HFF-Myc (cell line): ENCODE measurements at regions not wholly inside any gene's neighbourhood (a gene's known extent, or its start where the extent isn't known, plus 50 kb on each side); places are given as distances from the start of the nearest gene placed in this dataset.

Source experiments
- DNase-seq: peaks from one replicate; pipeline ENCODE4 v3.0.0-alpha.2; 2011; ENCODE audit warnings: low read depth; ENCODE audit errors: extremely low read depth
- H3K4me3 ChIP-seq: replicated peaks from 2 replicates; pipeline ENCODE4 v1.5.1; 2011; ENCODE audit warnings: low read depth, mild to moderate bottlenecking, control low read depth, low read length
- TF ChIP-seq, protein P1 (sequence below): IDR thresholded peaks from 2 replicates; pipeline ENCODE4 v1.5.1; 2012; ENCODE audit warnings: mild to moderate bottlenecking, low read depth, low read length, control low read depth; ENCODE audit errors: missing control alignments

DNA sequence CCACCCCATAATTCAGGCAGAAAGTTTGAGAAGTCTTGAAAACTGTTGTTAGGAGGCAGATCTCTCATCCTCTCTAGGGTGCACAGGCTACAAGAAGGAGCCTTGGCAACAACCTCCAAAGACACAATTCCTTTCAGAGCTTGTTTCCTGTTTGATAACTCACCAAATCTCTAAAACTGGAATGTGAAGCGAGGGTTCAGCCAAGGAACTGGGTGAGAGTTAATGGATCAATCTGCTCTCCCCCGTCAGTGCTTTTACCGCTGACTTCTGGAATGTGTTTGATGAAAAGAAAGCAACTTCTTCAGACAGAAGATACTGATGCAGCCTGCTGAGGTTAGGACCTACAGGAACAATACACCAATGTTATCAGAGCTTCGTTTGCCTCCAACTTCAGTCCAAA, 171.8 kb upstream of the BMP2 start:
- H3K4me3 ChIP-seq = no peak overlapping the region
- DNase-seq = no peak
- TF ChIP-seq, protein P1, sequence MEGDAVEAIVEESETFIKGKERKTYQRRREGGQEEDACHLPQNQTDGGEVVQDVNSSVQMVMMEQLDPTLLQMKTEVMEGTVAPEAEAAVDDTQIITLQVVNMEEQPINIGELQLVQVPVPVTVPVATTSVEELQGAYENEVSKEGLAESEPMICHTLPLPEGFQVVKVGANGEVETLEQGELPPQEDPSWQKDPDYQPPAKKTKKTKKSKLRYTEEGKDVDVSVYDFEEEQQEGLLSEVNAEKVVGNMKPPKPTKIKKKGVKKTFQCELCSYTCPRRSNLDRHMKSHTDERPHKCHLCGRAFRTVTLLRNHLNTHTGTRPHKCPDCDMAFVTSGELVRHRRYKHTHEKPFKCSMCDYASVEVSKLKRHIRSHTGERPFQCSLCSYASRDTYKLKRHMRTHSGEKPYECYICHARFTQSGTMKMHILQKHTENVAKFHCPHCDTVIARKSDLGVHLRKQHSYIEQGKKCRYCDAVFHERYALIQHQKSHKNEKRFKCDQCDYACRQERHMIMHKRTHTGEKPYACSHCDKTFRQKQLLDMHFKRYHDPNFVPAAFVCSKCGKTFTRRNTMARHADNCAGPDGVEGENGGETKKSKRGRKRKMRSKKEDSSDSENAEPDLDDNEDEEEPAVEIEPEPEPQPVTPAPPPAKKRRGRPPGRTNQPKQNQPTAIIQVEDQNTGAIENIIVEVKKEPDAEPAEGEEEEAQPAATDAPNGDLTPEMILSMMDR = no peak

DNA sequence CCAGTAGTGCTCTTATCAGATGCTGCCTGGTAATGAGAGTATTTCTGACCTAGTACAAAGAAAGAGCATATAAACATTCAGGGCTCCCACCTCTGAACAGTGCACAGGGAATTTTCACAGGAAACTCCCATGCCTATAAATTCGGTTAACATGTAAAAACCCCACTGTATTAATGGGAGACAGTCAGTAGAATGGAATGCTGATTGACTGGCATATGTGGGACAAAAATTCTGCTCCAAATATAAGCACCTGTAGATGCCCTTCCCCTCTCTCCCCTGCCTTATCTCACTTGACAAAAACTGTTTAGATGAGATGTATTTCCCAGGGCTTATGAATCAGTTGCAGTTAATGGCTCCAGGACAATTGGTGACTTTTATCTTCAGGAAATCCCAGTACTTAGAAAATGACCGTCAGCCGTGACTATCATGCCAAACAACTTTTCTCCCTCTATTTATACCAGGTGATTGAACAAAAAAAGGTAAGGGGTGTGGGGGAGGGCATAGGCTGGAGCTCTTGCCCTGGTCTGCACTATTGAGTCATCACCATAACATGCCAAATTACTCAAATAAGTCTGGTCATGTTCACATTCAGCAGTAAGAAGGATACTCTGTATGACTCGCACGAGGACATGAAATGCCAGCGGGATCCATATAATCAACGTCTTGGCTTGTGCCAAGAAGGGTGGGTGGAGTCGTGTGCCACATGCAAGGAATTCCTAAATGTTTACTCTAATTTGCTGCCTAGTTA, 176.4 kb upstream of the BMP2 start:
- TF ChIP-seq, protein P1 = no peak
- DNase-seq = peak; percentile 49

DNA sequence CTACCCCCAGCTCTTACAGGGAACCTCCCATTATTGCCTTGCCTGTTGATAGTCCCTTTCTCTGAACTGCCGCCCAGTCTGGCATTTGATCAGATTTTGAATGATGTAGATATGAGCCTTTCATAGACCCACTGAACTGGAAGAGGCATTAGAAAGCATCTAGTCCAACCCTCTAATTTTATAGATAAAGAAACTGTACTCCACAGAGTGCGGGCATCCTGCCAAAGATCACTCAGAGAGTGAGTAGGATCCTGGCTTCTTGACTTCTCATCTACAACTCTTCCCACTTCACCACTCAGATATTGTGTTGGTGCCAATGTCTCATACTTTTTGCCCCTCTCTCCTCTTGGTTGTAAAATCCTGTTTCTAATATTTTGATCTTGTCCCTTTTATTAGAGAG, 179.2 kb upstream of the BMP2 start:
- TF ChIP-seq, protein P1 = no peak
- no peak overlapping the region for H3K4me3 ChIP-seq
- DNase-seq = no peak

More for the DNA sequence above, 176.4 kb upstream of the BMP2 start:
- H3K4me3 ChIP-seq = no peak overlapping the region

DNA sequence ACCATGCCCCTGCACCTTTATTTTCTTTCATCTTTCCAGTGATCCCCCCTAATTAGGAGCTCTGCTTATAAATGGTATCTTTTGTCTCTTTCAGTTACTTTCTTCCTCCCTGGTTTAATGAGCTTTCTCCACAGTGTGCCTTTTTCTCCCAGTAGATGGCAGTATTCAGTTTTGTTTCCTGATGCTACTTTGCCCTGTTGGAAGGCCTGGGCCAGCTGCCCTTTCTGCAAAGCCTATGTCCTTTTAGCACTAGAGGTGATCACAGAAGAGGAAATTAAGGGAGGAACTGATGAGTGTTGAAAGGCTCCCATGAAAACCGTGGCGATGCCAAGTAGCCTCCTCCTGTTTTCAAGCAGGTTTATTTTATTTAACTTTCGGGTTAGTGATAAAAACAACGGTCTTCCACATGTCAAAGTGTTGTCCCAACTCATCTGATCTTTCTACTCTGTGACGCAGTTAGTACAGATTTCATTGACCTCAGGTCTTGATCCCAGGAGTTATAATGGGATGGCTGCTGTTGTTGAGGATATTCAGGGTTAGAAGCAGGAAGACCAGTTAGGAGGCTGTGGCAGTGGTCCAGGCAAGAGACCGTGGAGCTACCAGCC, 184.2 kb upstream of the BMP2 start:
- TF ChIP-seq, protein P1 = peak; percentile 63
- DNase-seq = peak; percentile 50
- H3K4me3 ChIP-seq = no peak overlapping the region

DNA sequence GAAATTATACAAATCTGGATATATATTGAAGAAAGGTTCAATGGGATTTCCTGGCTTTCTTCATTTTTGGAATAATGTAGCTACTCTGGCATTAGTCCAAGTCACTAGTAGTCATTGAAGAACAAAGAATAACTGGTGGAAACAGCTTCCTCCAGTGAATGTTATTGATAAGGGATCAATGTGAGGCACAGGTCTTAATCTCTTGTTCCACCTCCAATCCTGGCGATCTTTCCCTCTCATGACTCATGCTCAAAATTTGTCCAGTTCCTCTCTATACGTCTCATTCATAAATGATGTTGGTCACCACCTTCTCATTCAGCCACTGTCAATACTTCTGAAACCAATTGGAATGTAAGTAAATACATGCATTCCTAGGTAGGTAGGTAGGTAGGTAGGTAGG, 185.0 kb upstream of the BMP2 start:
- TF ChIP-seq, protein P1 = no peak
- DNase-seq = no peak

DNA sequence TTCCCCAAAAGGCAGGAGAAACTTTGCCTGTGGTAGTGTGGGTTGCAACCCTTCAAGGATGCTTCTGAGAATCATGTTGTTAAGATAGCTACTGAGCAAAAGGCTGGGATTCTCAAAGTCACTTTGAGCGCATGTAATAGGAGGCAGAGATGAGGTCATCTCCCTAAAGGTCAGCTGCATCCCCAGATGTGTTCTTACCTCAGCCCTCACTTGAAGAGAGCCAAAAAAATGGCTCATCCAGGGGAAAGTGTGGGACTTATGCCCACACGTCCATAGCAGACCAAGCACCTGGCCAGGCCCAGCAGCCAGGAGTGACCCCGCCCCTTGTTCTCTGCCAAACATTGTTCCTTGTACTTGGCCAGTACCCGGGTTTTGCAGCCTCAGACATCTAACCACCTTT, 187.0 kb upstream of the BMP2 start:
- TF ChIP-seq, protein P1 = no peak
- no peak for DNase-seq
- no peak overlapping the region for H3K4me3 ChIP-seq

More for the DNA sequence above, 185.0 kb upstream of the BMP2 start:
- no peak overlapping the region for H3K4me3 ChIP-seq
